Activated CD8-positive, alpha-beta memory T cell treated with anti-CD3 and anti-CD28 coated beads, Interleukin-2, amount 50 U/mL, for 48 hours (primary cell): ENCODE measurements at regions not wholly inside any gene's neighbourhood (a gene's known extent, or its start where the extent isn't known, plus 50 kb on each side); places are given as distances from the start of the nearest gene placed in this dataset.

Experiments used
- DNase-seq: peaks from one replicate; pipeline ENCODE4 v3.0.0-alpha.2; 2020

GRCh38 chr11:15390857-15391256 is 276.1 kb downstream of the INSC start:
- DNase-seq, result no peak

- DNase-seq, result no peak
Observed at GRCh38 chr11:15396778-15397177, 282.1 kb downstream of the INSC start.

GRCh38 chr11:15406851-15407351 is 292.2 kb downstream of the INSC start:
- no peak for DNase-seq

GRCh38 chr11:15412054-15412453 is 297.3 kb downstream of the INSC start:
- DNase-seq, result no peak

GRCh38 chr11:15418921-15419320 is 304.2 kb downstream of the INSC start:
- no peak for DNase-seq

- DNase-seq, result no peak
Observed at GRCh38 chr11:15419696-15420095, 305.0 kb downstream of the INSC start.

GRCh38 chr11:15430381-15430780 is 315.7 kb downstream of the INSC start:
- DNase-seq, result no peak

GRCh38 chr11:15434529-15434928 is 319.8 kb downstream of the INSC start:
- DNase-seq, result no peak

GRCh38 chr11:15446315-15446714 is 331.6 kb downstream of the INSC start:
- DNase-seq, result no peak

- no peak for DNase-seq
Observed at GRCh38 chr11:15446929-15447328, 332.2 kb downstream of the INSC start.

- no peak for DNase-seq
Observed at GRCh38 chr11:15451713-15452112, 337.0 kb downstream of the INSC start.

GRCh38 chr11:15453211-15453765 is 338.6 kb downstream of the INSC start:
- no peak for DNase-seq

GRCh38 chr11:15468466-15468865 is 353.7 kb downstream of the INSC start:
- no peak for DNase-seq

GRCh38 chr11:15471048-15471894 is 356.5 kb downstream of the INSC start:
- DNase-seq, result no peak

GRCh38 chr11:15471895-15472799 is 357.4 kb downstream of the INSC start:
- no peak for DNase-seq

- no peak for DNase-seq
Observed at GRCh38 chr11:15473954-15474837, 359.5 kb downstream of the INSC start.

- no peak for DNase-seq
Observed at GRCh38 chr11:15476371-15476917, 361.7 kb downstream of the INSC start.

- DNase-seq, result no peak
Observed at GRCh38 chr11:15481871-15482270, 367.1 kb downstream of the INSC start.

- DNase-seq, result no peak
Observed at GRCh38 chr11:15483205-15483604, 368.5 kb downstream of the INSC start.

- no peak for DNase-seq
Observed at GRCh38 chr11:15484398-15484797, 369.7 kb downstream of the INSC start.

- no peak for DNase-seq
Observed at GRCh38 chr11:15485432-15485831, 370.7 kb downstream of the INSC start.

- DNase-seq, result no peak
Observed at GRCh38 chr11:15489281-15489680, 374.6 kb downstream of the INSC start.
